DOHH2 (cell line): ENCODE measurements at regions not wholly inside any gene's neighbourhood (a gene's known extent, or its start where the extent isn't known, plus 50 kb on each side); places are given as distances from the start of the nearest gene placed in this dataset.

ENCODE experiments used
- EZH2phosphoT487 ChIP-seq: fragments of 200-600 bp; sonication (generic); IDR thresholded peaks from 2 replicates; pipeline ENCODE4 v1.6.1; 2017; ENCODE audit warnings: borderline replicate concordance, mild to moderate bottlenecking, antibody characterized with exemption, low read length, moderate library complexity, mixed read lengths
- TF ChIP-seq, protein P1 (sequence below): fragments of 200-600 bp; sonication (generic); IDR thresholded peaks from one replicate; pipeline ENCODE4 v1.5.1; 2014; ENCODE audit warnings: antibody characterized with exemption, mild to moderate bottlenecking, low read depth, low read length; ENCODE audit not compliant: poor library complexity, severe bottlenecking

GRCh38 chr2:37866171-37866934, 58.7 kb upstream of the RMDN2 start:
- no peak for TF ChIP-seq EZH2phosphoT487
- TF ChIP-seq, protein P1, sequence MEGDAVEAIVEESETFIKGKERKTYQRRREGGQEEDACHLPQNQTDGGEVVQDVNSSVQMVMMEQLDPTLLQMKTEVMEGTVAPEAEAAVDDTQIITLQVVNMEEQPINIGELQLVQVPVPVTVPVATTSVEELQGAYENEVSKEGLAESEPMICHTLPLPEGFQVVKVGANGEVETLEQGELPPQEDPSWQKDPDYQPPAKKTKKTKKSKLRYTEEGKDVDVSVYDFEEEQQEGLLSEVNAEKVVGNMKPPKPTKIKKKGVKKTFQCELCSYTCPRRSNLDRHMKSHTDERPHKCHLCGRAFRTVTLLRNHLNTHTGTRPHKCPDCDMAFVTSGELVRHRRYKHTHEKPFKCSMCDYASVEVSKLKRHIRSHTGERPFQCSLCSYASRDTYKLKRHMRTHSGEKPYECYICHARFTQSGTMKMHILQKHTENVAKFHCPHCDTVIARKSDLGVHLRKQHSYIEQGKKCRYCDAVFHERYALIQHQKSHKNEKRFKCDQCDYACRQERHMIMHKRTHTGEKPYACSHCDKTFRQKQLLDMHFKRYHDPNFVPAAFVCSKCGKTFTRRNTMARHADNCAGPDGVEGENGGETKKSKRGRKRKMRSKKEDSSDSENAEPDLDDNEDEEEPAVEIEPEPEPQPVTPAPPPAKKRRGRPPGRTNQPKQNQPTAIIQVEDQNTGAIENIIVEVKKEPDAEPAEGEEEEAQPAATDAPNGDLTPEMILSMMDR = no peak
